ENCODE measurements at regions not wholly inside any gene's neighbourhood (a gene's known extent, or its start where the extent isn't known, plus 50 kb on each side); places are given as distances from the start of the nearest gene placed in this dataset.

DNA sequence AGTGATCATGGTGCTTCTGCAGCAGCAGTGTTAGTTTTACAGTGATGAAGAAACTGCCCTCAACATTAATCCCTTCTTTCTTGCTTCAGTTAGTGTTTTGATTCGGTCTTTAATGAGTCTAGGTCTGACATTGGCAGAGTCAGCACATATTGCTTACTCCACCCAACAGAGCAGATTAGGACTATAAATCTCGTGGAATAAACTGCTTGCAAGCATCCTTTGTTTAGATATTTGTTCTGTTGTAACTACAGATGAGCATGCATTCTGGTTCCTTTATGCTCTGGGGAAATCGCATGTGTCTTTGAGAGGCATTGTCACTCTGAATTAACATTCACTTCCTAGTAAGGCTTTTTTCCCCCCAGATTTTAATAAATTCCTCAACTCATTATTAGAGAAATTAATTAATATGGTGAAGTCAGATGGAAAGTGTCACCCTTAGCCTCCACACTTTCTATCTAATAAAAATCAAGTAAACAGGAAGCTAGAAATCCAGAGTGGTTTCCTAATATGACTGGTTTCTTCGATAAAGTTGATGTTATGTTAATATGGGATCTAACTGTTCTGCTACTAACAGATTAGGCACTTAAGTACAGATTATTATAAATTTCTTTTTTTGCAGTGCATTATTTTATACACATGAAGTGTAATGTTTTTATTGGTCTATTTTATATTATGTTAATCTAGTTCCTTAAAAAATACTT is 86.2 kb upstream of the SSTR1 start:
- no peak for DNase-seq (ENCODE audit: low spot score)
- ChIA-PET POLR2A (ENCODE audit: low non-redundant PET) (no interaction called here), CTCF (no interaction called here)
- TF ChIP-seq, protein P1, sequence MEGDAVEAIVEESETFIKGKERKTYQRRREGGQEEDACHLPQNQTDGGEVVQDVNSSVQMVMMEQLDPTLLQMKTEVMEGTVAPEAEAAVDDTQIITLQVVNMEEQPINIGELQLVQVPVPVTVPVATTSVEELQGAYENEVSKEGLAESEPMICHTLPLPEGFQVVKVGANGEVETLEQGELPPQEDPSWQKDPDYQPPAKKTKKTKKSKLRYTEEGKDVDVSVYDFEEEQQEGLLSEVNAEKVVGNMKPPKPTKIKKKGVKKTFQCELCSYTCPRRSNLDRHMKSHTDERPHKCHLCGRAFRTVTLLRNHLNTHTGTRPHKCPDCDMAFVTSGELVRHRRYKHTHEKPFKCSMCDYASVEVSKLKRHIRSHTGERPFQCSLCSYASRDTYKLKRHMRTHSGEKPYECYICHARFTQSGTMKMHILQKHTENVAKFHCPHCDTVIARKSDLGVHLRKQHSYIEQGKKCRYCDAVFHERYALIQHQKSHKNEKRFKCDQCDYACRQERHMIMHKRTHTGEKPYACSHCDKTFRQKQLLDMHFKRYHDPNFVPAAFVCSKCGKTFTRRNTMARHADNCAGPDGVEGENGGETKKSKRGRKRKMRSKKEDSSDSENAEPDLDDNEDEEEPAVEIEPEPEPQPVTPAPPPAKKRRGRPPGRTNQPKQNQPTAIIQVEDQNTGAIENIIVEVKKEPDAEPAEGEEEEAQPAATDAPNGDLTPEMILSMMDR (conservative IDR thresholded peaks at IDR 0.05; ENCODE audit: low read depth): no peak
- no peak overlapping the region for H3K27ac ChIP-seq

GRCh38 chr14:38122241-38122640 is 85.5 kb upstream of the SSTR1 start:
- ChIA-PET POLR2A (ENCODE audit: low non-redundant PET) (no interaction called here), CTCF (no interaction called here)
- DNase-seq (ENCODE audit: low spot score): no peak
- TF ChIP-seq, protein P1 (conservative IDR thresholded peaks at IDR 0.05; ENCODE audit: low read depth): no peak
- no peak overlapping the region for H3K27ac ChIP-seq

DNA sequence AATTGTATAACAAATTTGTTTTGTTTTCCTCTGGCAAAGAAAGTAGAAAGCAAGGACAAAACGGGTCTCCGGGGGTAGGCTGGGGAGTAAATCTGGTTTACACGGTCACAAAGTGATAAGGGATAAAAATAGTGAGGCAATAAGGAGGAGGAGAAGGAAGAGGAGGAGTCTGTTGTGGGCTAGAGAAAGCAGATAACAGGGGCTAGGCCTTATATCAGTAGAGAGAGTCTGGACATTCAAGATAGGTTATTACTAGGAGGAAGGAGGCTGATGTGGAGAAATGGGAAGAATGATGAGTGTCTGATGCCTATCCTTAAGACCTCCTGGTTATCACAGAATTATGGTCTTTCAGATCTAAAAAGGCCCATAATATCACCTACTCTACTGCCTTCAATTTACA is 83.2 kb upstream of the SSTR1 start:
- DNase-seq (ENCODE audit: low spot score): no peak
- POLR2A ChIA-PET (ENCODE audit: low non-redundant PET): no interaction called here
- TF ChIP-seq, protein P1 (conservative IDR thresholded peaks at IDR 0.05; ENCODE audit: low read depth): no peak
- no peak overlapping the region for H3K27ac ChIP-seq
- CTCF ChIA-PET: no interaction called here

- no peak for DNase-seq (ENCODE audit: low spot score)
- no peak overlapping the region for H3K27ac ChIP-seq
- TF ChIP-seq, protein P1 (conservative IDR thresholded peaks at IDR 0.05; ENCODE audit: low read depth): no peak
- POLR2A ChIA-PET (ENCODE audit: low non-redundant PET): no interaction called here
- CTCF ChIA-PET: interaction anchor here (0.6 kb wide), 1 partner anchor 46 kb away, joined by 4 read pairs; no protein-coding TSS in a partner anchor
Measured at GRCh38 chr14:38125481-38126037, 82.1 kb upstream of the SSTR1 start.

- ChIA-PET POLR2A (ENCODE audit: low non-redundant PET) (no interaction called here), CTCF (no interaction called here)
- TF ChIP-seq, protein P1 (conservative IDR thresholded peaks at IDR 0.05; ENCODE audit: low read depth): no peak
- no peak overlapping the region for H3K27ac ChIP-seq
- no peak for DNase-seq (ENCODE audit: low spot score)
Measured at GRCh38 chr14:38127356-38127755, 80.3 kb upstream of the SSTR1 start.

DNA sequence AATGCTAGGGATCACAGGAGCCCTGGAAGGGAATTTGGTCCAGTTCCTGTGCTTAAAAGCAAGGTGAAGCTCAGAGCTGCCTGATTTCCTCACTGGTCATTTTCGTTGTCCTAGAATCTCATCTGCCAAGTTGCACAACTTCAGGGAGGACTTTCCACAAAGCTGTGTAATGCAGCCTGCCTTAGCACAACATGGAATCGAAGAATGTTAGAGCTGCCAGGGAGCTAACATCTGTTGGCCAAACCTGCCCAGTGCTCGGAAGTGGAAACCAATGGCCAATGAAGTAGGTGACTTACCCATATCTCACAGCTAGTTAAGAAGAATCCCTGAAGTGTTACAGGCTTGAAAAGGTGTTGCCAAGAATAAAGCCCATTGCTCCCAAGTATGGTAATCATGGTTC is 79.9 kb upstream of the SSTR1 start:
- no peak for DNase-seq (ENCODE audit: low spot score)
- ChIA-PET CTCF (no interaction called here), POLR2A (ENCODE audit: low non-redundant PET) (no interaction called here)
- TF ChIP-seq, protein P1 (conservative IDR thresholded peaks at IDR 0.05; ENCODE audit: low read depth): no peak
- no peak overlapping the region for H3K27ac ChIP-seq

All from RWPE1 (cell line).